Stomach (tissue), 8 donors: ENCODE measurements at regions not wholly inside any gene's neighbourhood (a gene's known extent, or its start where the extent isn't known, plus 50 kb on each side); places are given as distances from the start of the nearest gene placed in this dataset.

ENCODE experiments used
- DNase-seq, 2 donors: peaks; one replicate each; pipeline versions ENCODE4 v3.0.0 to v3.0.0-alpha.2; 2013 to 2019
- H3K27ac ChIP-seq, 5 donors: fragments of 200-600 bp in 4 of 5; sonication (generic) in 4 of 5; one replicate each; pipeline ENCODE4 v1.5.1; 2013 to 2019; ENCODE audit warnings: mild to moderate bottlenecking in 1 of 5, moderate library complexity in 1 of 5
- H3K27me3 ChIP-seq, 3 donors: fragments of 200-600 bp; sonication (generic); one replicate each; pipeline ENCODE4 v1.5.1; 2017 to 2019; ENCODE audit warnings: mixed run types in 1 of 3
- H3K36me3 ChIP-seq, 4 donors: fragments of 200-600 bp; sonication (generic); 1 replicate in 3 of 4; 2 replicates in 1 of 4; pipeline ENCODE4 v1.5.1; 2016 to 2019
- H3K4me1 ChIP-seq, 4 donors: fragments of 200-600 bp; sonication (generic); one replicate each; pipeline ENCODE4 v1.5.1; 2016 to 2019
- H3K4me3 ChIP-seq, 4 donors: fragments of 200-600 bp; sonication (generic) in 3 of 4; one replicate each; pipeline ENCODE4 v1.5.1; 2016 to 2019; ENCODE audit warnings: mild to moderate bottlenecking in 1 of 4
- H3K9me3 ChIP-seq, 4 donors: fragments of 200-600 bp; sonication (generic); one replicate each; pipeline ENCODE4 v1.5.1; 2016 to 2019
- CTCF ChIP-seq, 7 experiments: fragments of 450-650 bp in 4 of 7; fragments of 200-600 bp in 3 of 7; sonication (generic) in 3 of 7; IDR thresholded peaks; one replicate each; pipeline ENCODE4 v1.5.1; 2016 to 2019; ENCODE audit warnings: antibody characterized with exemption in 7 of 7, control low read depth in 2 of 7, mild to moderate bottlenecking in 1 of 7
- EP300 ChIP-seq: sonication (generic); formaldehyde crosslinking; IDR thresholded peaks from one replicate; pipeline ENCODE4 v1.6.1; 2017; ENCODE audit warnings: antibody characterized with exemption
- POLR2A ChIP-seq, 4 donors: fragments of 450-650 bp; IDR thresholded peaks; one replicate each; pipeline ENCODE4 v1.6.1; 2016; ENCODE audit warnings: antibody characterized with exemption in 4 of 4, control low read depth in 2 of 4, mild to moderate bottlenecking in 1 of 4, moderate library complexity in 1 of 4
- POLR2AphosphoS5 ChIP-seq, 3 donors: sonication (generic); formaldehyde crosslinking; IDR thresholded peaks; one replicate each; pipeline ENCODE4 v1.6.1; 2016; ENCODE audit warnings: antibody characterized with exemption in 3 of 3
- WGBS, 5 donors: extraction: QIAGEN DNeasy Blood & Tissue Kit in 3 of 5; methylation state at CpG; one replicate each; pipeline versions ENCODE4 v1.1.5 to v1.1.7; 2013 to 2018; 5-methylcytosine and 5-hydroxymethylcytosine counted together
- intact Hi-C: fragments of 100-400 bp; cut with DNase I; formaldehyde crosslinking; loops from one replicate; pipeline ENCODE4 v1.15.1; 2023; ENCODE audit warnings: low total_unique reads
- donor health status: healthy with polysubstance abuse.
- donor health status: Bipolar disorder and iron deficiency.
- donor health status: healthy.

GRCh38 chr10:2543142-2543886 lies 524.0 kb upstream of the PFKP start:
- Histone ChIP-seq H3K27ac (no peak overlapping the region), H3K27me3 (no peaks in the 10 kb centered on the region), H3K4me3 (no peak overlapping the region), H3K4me1 (no peaks in the 10 kb centered on the region), H3K36me3 (no peaks in the 10 kb centered on the region), H3K9me3 (no peaks in the 10 kb centered on the region)
- no peak for DNase-seq
- TF ChIP-seq POLR2A (IDR thresholded peaks at IDR 0.05) (no peak), EP300 (no peak), POLR2AphosphoS5 (IDR thresholded peaks at IDR 0.05) (no peak), CTCF (IDR thresholded peaks at IDR 0.05) (no peak)
- WGBS, 5 donors = 82 to 85% (median 84%) methylated on average over 17 of the region's 17 CpGs
- intact Hi-C loops = no loop called here

DNA sequence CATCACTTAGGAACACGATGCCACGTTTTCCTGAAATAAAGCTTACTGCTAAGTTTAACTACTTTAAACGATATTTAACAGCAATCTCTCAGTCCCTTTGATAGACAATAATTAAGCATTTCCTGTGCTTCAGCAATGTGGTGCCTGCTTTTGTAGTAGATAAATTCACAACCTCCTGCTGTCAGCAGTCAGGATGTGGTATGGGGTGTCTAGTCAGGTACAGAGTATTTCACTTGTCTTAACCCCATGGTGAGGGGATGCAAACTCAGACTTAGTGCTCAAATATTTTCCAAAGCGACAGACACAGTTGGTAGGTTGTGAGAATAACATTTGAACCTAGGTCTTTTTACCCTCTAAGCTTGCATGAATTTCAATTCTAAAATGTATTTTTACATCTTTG lies 526.2 kb upstream of the PFKP start:
- Histone ChIP-seq H3K36me3 (no peaks in the 10 kb centered on the region), H3K4me3 (no peak overlapping the region), H3K27me3 (no peaks in the 10 kb centered on the region), H3K4me1 (no peaks in the 10 kb centered on the region), H3K9me3 (no peaks in the 10 kb centered on the region), H3K27ac (no peak overlapping the region)
- DNase-seq = no peak
- 57 to 77% (median 69%) methylated on average over 4 of the region's 4 CpGs for WGBS, 5 donors
- intact Hi-C loops = no loop called here
- TF ChIP-seq EP300 (no peak), POLR2AphosphoS5 (IDR thresholded peaks at IDR 0.05) (no peak), CTCF (IDR thresholded peaks at IDR 0.05) (no peak), POLR2A (IDR thresholded peaks at IDR 0.05) (no peak)

DNA sequence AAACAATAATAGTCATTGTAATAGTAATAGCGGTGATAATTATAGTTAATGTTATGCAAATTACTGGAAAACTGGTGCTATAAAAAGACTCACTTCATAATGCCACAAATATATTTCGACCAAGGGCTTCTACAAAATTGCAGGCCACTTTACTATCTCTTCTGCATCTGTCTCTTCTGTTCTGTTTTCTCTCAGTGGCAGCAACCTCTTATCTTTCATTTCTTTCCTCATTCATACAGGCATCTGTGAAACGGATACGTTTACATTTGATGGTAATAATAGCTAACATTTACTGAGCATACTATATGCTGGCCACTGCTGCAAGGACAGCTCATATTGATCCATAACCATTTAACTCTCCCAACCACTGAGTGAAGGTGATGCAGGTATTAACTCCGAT lies 537.4 kb upstream of the PFKP start:
- 51 to 62% (median 53%) methylated on average over 5 of the region's 5 CpGs for WGBS, 5 donors
- H3K36me3 ChIP-seq = no peaks in the 10 kb centered on the region
- H3K9me3 ChIP-seq = peaks cover 0 to 5% (median 0%) of the 10 kb centered on the region in 4 donors
- no peak overlapping the region for H3K27ac ChIP-seq
- no peak for DNase-seq
- peaks cover 0 to 4% (median 0%) of the 10 kb centered on the region in 3 donors for H3K27me3 ChIP-seq
- TF ChIP-seq CTCF (IDR thresholded peaks at IDR 0.05) (no peak), POLR2A (IDR thresholded peaks at IDR 0.05) (no peak), POLR2AphosphoS5 (IDR thresholded peaks at IDR 0.05) (no peak), EP300 (no peak)
- H3K4me1 ChIP-seq = no peaks in the 10 kb centered on the region
- intact Hi-C loops = no loop called here
- H3K4me3 ChIP-seq = no peak overlapping the region

GRCh38 chr10:2525781-2526180 lies 541.6 kb upstream of the PFKP start:
- Histone ChIP-seq H3K36me3 (no peaks in the 10 kb centered on the region), H3K9me3 (peaks cover 0 to 5% (median 0%) of the 10 kb centered on the region in 4 donors), H3K4me3 (no peak overlapping the region), H3K27ac (no peak overlapping the region), H3K4me1 (no peaks in the 10 kb centered on the region), H3K27me3 (no peaks in the 10 kb centered on the region)
- intact Hi-C loops = no loop called here
- DNase-seq = no peak
- 78 to 89% (median 86%) methylated on average over 7 to 12 of the region's 12 CpGs for WGBS, 5 donors
- TF ChIP-seq POLR2A (IDR thresholded peaks at IDR 0.05) = no peak
- no peak for TF ChIP-seq CTCF (IDR thresholded peaks at IDR 0.05)
- TF ChIP-seq POLR2AphosphoS5 (IDR thresholded peaks at IDR 0.05) = no peak
- TF ChIP-seq EP300 = no peak
